ENCODE measurements at regions not wholly inside any gene's neighbourhood (a gene's known extent, or its start where the extent isn't known, plus 50 kb on each side); places are given as distances from the start of the nearest gene placed in this dataset.

DNA sequence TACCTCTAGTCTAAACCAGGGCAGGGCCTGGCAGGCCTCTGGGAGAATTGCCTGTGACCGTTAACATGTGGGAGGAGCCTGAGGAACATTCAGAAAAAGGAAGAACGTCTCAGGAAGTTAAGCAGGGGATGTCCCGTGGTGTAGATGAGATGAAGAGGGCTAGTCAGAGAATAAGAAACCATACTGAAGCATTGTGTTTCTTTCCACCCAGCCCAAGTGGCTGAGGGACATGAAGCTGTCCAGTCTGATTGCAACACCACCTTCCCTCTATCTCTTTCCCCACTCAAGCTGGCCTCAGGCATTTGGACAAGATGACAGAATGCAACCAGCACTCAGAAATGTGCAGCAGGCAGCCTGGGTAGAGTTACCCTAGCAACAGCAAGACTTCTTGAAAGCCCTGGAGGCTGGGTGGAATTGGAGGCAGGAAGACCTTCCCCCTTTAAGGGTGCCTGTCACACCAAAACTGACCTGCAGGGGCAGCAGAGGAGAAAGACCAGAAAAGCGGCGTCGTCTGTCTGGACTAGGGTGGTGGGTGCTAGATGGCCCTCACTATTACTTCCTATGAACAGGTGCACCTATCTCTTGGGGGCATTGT, 186.1 kb downstream of the UNC5CL start:
- Histone ChIP-seq H3K27me3 (no peaks in the 10 kb centered on the region), H3K4me1 (peaks cover 0 to 13% of the 10 kb centered on the region in 2 donors), H3K27ac (no peak overlapping the region), H3K9me3 (no peaks in the 10 kb centered on the region), H3K4me3 (no peak overlapping the region), H3K36me3 (no peaks in the 10 kb centered on the region)
- no peak for TF ChIP-seq POLR2A (IDR thresholded peaks at IDR 0.05)
- TF ChIP-seq, protein P1, sequence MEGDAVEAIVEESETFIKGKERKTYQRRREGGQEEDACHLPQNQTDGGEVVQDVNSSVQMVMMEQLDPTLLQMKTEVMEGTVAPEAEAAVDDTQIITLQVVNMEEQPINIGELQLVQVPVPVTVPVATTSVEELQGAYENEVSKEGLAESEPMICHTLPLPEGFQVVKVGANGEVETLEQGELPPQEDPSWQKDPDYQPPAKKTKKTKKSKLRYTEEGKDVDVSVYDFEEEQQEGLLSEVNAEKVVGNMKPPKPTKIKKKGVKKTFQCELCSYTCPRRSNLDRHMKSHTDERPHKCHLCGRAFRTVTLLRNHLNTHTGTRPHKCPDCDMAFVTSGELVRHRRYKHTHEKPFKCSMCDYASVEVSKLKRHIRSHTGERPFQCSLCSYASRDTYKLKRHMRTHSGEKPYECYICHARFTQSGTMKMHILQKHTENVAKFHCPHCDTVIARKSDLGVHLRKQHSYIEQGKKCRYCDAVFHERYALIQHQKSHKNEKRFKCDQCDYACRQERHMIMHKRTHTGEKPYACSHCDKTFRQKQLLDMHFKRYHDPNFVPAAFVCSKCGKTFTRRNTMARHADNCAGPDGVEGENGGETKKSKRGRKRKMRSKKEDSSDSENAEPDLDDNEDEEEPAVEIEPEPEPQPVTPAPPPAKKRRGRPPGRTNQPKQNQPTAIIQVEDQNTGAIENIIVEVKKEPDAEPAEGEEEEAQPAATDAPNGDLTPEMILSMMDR (IDR thresholded peaks at IDR 0.05 in 4 of 5, conservative IDR thresholded peaks at IDR 0.05 in 1 of 5), result no peak
- ATAC-seq (no peak), DNase-seq (no peak)
- intact Hi-C loops (cut with DNase I; ENCODE audit: low total_unique reads), result no loop called here
- in situ Hi-C loops (cut with MboI; ENCODE audit: low sequenced_read_pairs in 4 of 4), result no loop called here

DNA sequence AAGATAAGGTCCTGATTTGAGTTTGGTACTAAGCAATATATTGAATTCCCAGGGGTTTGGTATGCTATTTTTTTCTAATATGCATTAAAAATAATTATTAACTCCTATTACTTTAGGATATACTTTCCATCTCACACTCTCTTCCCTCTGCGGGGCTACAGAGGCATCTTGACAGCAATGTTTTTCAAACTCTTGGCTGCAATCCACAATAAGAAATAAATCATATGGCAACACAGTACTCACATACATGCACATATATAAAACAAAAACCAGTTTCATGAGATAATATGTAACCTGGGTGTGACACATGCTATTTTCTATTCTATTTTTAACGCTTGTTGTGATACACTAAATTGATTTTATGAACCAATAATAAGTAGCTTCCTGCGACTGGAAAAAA, 189.5 kb downstream of the UNC5CL start:
- intact Hi-C loops (cut with DNase I; ENCODE audit: low total_unique reads), result no loop called here
- in situ Hi-C loops (cut with MboI; ENCODE audit: low sequenced_read_pairs in 4 of 4), result loop anchor here in 2 of 4 donors (25.0 kb wide), 2 partner anchors 862 to 1487 kb away; no protein-coding TSS in a partner anchor

DNA sequence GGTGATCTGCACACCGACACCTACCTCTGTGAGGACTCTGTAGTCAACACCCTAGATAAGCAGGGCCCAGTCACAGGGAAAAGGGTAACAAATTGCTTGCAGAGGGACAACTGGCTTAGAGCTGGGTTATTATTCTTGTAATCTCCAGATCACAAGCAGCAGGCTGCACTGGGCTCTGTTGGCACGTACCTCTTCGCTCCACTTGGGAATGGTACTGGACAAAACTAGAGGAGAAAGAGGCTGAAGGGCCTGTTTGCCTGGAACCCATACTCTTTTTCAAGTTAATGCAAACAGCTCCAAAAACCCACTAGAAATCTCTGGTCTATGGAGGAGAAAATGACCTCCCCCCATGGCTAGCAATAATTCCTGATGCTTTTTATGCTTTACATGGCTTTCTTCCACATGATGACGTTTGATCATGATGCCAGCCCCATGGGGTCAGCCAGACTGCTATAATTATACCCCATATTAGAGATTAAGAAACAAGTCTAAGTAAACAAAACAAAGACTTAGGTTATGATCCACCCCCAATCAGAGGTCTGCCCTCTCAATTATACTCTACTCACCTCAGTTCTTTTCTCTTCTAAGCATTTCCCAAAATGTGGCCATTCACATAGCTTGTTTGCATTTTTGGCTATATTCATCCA, 190.0 kb downstream of the UNC5CL start:
- ATAC-seq (no peak), DNase-seq (no peak)
- intact Hi-C loops (cut with DNase I; ENCODE audit: low total_unique reads) (no loop called here), in situ Hi-C loops (cut with MboI; ENCODE audit: low sequenced_read_pairs in 4 of 4) (loop anchor here in 2 of 4 donors (25.0 kb wide), 2 partner anchors 862 to 1487 kb away; no protein-coding TSS in a partner anchor)
- Histone ChIP-seq H3K27me3 (no peaks in the 10 kb centered on the region), H3K27ac (no peak overlapping the region), H3K9me3 (no peaks in the 10 kb centered on the region), H3K36me3 (no peaks in the 10 kb centered on the region), H3K4me1 (peaks cover 0 to 13% of the 10 kb centered on the region in 2 donors), H3K4me3 (no peak overlapping the region)
- TF ChIP-seq, protein P1 (IDR thresholded peaks at IDR 0.05 in 4 of 5, conservative IDR thresholded peaks at IDR 0.05 in 1 of 5), result no peak
- TF ChIP-seq POLR2A (IDR thresholded peaks at IDR 0.05), result no peak

More for the DNA sequence above, 189.5 kb downstream of the UNC5CL start:
- ATAC-seq, result no peak
- H3K4me3 ChIP-seq, result no peak overlapping the region
- H3K36me3 ChIP-seq, result no peaks in the 10 kb centered on the region
- TF ChIP-seq POLR2A (IDR thresholded peaks at IDR 0.05), result no peak
- TF ChIP-seq, protein P1 (IDR thresholded peaks at IDR 0.05 in 4 of 5, conservative IDR thresholded peaks at IDR 0.05 in 1 of 5), result no peak
- peaks cover 0 to 13% of the 10 kb centered on the region in 2 donors for H3K4me1 ChIP-seq
- DNase-seq, result no peak
- H3K27me3 ChIP-seq, result no peaks in the 10 kb centered on the region
- no peaks in the 10 kb centered on the region for H3K9me3 ChIP-seq
- H3K27ac ChIP-seq, result no peak overlapping the region

DNA sequence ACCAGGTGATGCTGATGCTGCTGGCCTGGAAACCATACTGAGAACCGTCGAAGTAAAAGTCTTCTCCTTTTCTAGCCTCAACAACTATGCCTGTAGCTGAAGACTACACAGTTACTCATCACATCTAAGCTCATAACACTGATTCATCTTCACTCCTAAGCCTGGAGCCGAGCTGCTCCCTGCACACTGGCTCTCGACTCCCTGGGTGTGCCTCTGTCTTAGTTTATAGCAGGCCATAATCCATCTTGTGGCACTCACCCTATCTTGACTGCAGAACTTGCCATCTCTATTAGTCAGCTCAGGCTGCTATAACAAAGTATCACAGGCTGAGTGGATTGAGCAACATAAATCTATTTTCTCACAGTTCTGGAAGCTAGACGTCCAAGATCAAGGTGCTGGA, 191.0 kb downstream of the UNC5CL start:
- Histone ChIP-seq H3K9me3 (no peaks in the 10 kb centered on the region), H3K4me1 (peaks cover 0 to 13% of the 10 kb centered on the region in 2 donors), H3K36me3 (no peaks in the 10 kb centered on the region), H3K27me3 (no peaks in the 10 kb centered on the region), H3K4me3 (no peak overlapping the region), H3K27ac (no peak overlapping the region)
- no peak for TF ChIP-seq POLR2A (IDR thresholded peaks at IDR 0.05)
- TF ChIP-seq, protein P1 (IDR thresholded peaks at IDR 0.05 in 4 of 5, conservative IDR thresholded peaks at IDR 0.05 in 1 of 5), result no peak
- no peak for ATAC-seq
- intact Hi-C loops (cut with DNase I; ENCODE audit: low total_unique reads) (no loop called here), in situ Hi-C loops (cut with MboI; ENCODE audit: low sequenced_read_pairs in 4 of 4) (loop anchor here in 2 of 4 donors (25.0 kb wide), 2 partner anchors 861 to 1486 kb away; no protein-coding TSS in a partner anchor)
- DNase-seq, result no peak
